NK-92 treated with Interleukin-12 subunit alpha and Interleukin-12 subunit beta, amount 100 ng/mL, for 24 hours (cell line): ENCODE measurements at regions not wholly inside any gene's neighbourhood (a gene's known extent, or its start where the extent isn't known, plus 50 kb on each side); places are given as distances from the start of the nearest gene placed in this dataset.
"Not testable (repeated sequence)": the region's sequence is repeated elsewhere in the genome, so short reads cannot be mapped to it uniquely, and the experiment has no call there.

Experiments used
- DNase-seq: peaks from one replicate; lab custom pipeline; 2025; lab: John Stamatoyannopoulos, UW

GRCh38 chr16:5768445-5768844 is 670.9 kb upstream of the EEF2KMT start:
- no peak for DNase-seq

DNA sequence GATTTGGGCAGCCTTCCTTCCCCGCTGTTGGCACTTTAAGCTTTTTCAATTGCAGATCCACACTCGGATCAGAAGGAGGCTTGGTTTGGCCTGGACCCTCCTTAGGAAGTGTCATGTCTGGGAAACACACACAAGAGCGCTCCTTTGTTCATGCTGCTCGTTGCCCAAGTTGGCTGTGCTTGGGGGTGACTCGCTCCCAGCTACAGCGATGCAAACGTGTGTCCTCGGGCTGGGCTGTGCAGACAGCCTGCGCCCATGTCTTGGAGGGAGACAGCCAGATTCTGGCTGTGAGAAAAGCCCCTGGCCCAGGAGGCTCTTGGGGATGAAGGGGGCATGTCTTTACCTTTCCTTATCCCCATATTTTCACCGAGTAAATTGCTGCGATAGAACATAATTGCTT is 665.6 kb upstream of the EEF2KMT start:
- no peak for DNase-seq

GRCh38 chr16:5762362-5762761 is 664.8 kb upstream of the EEF2KMT start:
- DNase-seq, result no peak

GRCh38 chr16:5761592-5761991 is 664.0 kb upstream of the EEF2KMT start:
- no peak for DNase-seq

GRCh38 chr16:5758281-5758680 is 660.7 kb upstream of the EEF2KMT start:
- DNase-seq, result no peak

DNA sequence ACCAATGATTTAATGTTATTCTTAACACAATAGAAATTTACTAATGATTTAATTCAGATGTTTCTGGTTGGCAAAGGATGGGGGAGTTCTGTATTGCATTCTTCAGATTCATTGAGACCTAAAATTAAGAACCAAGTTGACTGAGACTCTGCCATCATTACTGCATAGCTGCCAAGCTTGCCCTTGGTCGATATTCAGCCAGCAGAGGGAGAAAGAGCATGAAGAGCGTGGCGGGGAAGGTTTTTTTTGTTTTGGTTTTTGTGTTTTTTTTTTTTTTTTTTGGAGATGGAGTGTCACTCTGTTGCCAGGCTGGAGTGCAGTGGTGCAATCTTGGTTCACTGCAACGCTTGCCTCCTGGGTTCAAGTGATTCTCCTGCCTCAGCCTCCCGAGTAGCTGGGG is 659.4 kb upstream of the EEF2KMT start:
- DNase-seq, result no peak

DNA sequence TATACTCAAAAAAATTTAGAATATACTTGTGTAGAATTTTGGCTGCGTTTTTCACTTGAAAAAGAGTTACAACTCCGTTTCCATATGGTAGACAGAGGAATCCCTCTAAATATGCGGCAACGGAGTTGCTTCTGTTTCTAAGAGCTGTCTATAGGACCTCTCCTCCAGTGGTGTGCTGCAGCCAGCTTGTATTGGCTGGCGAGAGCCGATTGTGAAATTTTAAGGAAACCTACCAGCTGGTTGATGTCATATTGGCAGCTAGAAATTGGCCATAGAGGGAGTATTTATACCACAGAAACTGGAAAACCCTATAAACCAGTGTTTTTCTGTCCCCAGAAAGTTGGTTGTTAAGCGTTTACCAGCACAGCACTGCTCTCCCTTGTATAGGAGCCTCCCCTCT is 655.8 kb upstream of the EEF2KMT start:
- no peak for DNase-seq

DNA sequence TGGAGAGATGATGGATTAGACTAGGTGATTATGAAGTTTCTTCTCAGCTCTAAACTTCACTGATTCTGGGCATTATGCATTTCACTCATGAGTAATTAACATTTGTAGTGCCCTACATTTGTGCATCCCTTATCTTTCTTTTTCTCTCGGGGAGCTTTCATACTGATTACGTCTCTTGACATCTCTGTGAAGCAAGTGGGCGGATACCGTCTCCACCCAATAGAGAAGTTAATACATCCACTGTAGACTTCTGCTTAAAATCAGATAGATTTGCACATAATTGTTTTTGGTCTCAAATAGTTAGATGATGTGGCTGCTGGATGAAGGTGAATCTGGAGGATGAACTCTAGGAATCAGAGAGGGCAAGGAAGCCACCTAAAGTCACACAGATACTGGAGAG is 653.6 kb upstream of the EEF2KMT start:
- DNase-seq, result no peak

- not testable (repeated sequence) for DNase-seq
Measured at GRCh38 chr16:5750439-5750838, 652.8 kb upstream of the EEF2KMT start.

- no peak for DNase-seq
Measured at GRCh38 chr16:5738586-5738985, 641.0 kb upstream of the EEF2KMT start.

DNA sequence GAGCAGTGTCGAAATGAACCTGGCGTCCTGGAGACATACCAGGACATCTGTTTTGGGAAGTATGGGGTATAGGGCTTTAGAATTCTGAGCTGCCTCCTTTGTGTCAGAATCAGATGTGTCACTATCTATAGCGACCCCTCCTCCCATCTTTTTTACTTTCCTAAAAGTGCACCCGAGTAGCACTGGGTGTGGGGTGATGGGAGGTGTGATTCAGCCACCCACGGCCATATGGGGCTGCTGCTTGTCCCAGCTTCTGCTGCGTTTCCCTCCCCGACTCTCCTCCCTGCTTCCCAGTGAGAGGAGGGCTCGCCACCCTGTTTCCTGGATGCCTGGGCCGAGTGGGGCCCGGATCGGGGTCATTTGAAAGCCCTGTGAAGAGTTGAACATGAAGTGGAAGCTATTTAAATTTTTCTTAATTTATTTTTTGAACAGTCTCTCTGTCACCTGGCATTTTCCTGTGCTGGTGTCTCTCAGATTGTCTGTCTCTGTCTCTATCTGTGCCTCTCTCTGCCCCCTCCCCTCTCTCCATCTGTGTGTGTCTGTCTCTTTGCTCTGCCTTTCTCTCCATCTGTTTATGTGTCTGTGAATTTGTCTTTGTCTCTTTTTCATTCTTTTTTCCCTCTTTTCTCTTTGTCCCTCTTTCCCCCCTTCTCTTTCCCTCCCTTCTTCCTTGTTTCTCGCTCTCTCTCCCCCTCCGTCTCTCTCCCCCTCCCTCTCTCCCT is 638.8 kb upstream of the EEF2KMT start:
- no peak for DNase-seq

DNA sequence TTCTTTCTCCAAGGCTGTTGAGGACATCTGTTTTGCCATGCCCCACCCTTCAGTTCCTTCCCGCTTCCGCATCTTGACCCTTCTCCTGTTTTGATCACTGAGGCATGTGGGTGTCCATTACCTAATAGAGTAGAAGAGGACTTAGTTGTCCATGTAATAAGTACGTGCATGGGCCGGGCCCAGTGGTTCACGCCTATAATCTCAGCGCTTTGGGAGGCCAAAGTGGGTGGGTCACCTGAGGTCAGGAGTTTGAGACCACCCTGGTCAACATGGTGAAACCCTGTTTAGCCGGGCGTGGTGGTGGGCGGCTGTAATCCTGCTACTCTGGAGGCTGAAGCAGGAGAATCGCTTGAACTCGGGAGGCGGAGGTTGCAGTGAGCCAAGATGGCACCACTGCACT is 637.8 kb upstream of the EEF2KMT start:
- DNase-seq, result no peak

- DNase-seq, result no peak
Measured at GRCh38 chr16:5730783-5731182, 633.2 kb upstream of the EEF2KMT start.

GRCh38 chr16:5722116-5722619 is 624.6 kb upstream of the EEF2KMT start:
- no peak for DNase-seq

- DNase-seq, result no peak
Measured at GRCh38 chr16:5715155-5715554, 617.6 kb upstream of the EEF2KMT start.

DNA sequence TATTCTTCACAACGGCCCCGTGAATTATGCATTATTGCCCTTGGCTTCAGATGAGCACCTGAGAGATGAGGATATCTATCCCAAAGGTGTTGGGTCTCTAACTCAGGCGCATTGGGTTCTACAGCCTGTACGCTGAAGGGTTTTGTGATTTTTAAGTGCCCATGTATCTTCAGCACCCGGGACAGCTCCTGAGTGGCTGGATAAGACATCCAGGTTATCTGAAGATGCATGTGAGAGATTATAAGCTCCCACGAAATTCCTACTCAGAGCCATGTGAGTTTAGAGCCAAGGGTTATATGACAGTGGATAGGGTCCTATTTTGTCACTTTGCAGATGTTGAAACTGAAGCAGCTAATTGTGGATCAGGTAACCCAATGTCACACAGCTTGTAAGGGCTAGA is 612.3 kb upstream of the EEF2KMT start:
- no peak for DNase-seq

DNA sequence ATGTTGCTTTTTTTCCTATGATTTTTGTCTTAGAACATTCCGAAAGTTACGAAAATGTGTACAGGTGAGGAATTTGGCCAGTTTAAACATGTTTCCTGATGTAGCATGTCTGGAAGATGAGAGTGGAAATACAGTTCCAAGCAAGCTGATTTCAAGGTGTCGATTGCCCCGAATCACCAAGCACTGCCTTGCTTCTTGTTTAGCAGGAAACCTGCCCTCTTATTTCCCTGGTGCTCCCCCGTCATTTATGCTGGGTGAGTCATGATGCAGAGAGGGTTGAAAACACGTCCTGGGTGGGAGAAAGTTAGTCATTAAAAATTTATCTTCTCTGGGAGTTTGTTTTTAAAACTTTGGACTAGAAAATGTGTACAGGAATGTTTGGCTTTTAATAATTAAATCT is 608.6 kb upstream of the EEF2KMT start:
- DNase-seq, result no peak

- DNase-seq, result no peak
Measured at GRCh38 chr16:5704271-5704670, 606.7 kb upstream of the EEF2KMT start.

DNA sequence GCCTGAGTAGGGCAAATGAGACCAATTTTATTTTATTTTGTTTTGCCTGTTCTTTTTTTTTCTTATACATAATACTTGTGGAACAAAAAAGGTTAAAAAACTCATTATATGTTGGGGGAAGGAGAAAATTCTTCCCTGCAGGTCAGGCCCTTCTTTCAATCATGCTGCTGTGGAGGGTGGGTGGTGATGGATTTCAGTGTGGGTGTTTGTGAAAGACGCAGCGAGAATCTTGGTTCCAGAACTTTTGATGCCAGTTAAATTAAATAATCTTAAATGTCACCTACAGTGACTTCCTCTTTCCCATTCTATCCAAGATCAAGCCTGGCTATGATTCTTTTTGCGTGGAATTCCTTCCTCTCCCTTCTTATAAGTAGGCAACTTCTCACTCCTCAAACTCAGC is 595.8 kb upstream of the EEF2KMT start:
- no peak for DNase-seq

GRCh38 chr16:5681966-5682365 is 584.4 kb upstream of the EEF2KMT start:
- DNase-seq, result no peak

DNA sequence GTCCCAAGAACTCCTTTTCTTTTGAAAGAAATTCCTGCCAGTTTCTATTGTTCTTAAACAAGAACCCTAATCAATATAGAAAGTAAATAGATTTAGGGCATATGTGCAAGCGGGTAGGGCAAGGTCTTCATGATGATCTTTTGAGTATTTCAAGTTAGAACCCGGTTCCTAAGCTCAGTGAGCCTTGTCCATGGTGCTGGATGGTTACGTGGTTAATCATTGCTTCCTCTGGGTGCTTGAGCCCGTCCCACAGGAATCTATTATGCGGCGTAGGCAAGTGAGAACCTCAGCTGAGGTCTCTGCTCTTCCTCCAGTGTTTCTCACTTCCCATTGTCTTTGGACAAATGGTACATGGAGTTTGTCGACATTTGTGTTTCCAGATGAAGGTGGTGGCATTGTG is 580.8 kb upstream of the EEF2KMT start:
- no peak for DNase-seq

DNA sequence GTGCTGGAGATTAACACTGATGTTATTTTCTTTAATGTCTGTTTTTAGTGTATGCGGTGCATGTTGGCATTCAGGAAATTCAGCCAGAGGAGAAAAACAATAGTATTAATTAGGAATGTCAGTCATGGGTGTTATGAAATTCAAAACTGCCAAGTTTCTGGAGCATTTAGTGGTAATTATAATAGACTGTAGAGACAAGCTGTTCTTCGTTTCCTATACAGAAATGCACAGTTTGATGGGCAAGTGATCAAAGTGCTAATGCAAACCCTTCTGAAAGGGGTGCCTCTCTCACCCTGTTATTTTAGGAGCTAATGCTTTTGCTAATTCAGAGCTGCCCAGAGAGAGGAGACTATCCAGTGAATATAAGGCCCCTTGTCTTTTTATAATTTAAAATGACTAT is 573.8 kb upstream of the EEF2KMT start:
- no peak for DNase-seq

DNA sequence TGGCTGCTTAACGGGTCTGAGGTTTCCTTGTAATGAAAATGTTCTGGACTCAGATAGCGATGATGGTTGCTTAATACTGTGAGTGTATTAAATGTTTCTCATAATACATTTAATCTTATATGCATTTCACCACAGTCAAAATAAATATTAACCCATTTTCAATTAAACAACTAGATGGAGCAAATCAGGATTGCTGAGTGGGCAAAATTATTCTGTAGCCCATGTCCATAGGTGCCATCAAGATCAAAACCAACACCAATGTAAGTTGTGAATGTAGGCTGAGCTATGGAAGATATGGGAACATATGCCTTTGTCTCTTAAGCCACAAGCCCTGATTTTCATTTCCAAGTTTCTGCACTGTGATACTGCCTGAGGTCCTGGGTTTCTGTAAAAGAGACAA is 572.6 kb upstream of the EEF2KMT start:
- DNase-seq, result no peak

DNA sequence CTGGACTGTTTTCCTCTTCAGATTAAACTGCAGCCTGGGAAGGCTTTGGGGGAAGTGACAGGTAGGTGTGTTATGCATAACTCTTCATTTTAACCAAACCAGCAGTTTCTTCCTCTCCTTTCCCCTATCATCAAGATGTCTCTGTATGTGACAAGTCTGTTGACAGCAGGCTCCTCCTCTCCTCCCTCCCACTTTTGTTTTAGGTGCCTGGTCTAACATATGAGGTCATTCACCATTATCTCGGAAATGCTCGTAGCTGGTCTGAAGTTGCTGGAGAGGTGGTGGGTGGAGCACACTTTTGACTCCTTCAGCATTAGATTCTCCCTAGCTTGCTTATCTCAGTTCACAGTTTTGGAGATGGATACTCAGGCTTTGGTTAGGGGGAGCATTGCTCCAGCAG is 571.0 kb upstream of the EEF2KMT start:
- no peak for DNase-seq
